ENCODE measurements at regions not wholly inside any gene's neighbourhood (a gene's known extent, or its start where the extent isn't known, plus 50 kb on each side); places are given as distances from the start of the nearest gene placed in this dataset.

DNA sequence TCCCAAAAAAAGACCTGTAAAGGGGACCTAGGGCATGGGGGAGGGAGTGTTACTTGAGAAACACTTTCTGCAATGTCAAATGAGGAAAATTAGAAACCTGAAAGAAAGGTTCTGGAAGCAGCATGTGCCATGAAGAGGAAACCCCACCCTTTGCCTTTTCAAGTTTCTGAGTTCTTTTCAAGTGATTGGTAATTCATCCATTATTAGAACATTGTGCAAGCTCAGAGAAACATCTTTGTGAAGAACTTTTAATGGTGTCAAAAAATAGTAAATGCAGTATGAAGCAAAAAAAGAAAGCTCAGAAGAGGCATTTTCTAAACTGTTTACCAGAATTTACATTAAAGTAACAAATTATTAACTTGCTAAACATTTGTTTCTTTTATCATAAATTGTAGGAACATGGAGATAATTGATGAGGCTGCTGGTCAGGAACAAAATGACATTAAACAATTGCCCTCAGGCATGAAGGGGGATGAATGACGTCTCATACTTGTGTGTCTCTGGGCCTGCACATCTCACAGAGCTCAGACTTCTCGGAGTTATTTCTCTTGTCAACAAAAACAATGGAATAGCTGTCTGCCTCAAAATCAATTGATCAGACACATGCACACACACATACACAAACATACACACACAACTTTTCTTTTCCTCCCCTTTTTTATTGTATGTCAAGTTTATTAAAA is 1946.0 kb upstream of the CDH6 start:
- TF ChIP-seq, protein P1, sequence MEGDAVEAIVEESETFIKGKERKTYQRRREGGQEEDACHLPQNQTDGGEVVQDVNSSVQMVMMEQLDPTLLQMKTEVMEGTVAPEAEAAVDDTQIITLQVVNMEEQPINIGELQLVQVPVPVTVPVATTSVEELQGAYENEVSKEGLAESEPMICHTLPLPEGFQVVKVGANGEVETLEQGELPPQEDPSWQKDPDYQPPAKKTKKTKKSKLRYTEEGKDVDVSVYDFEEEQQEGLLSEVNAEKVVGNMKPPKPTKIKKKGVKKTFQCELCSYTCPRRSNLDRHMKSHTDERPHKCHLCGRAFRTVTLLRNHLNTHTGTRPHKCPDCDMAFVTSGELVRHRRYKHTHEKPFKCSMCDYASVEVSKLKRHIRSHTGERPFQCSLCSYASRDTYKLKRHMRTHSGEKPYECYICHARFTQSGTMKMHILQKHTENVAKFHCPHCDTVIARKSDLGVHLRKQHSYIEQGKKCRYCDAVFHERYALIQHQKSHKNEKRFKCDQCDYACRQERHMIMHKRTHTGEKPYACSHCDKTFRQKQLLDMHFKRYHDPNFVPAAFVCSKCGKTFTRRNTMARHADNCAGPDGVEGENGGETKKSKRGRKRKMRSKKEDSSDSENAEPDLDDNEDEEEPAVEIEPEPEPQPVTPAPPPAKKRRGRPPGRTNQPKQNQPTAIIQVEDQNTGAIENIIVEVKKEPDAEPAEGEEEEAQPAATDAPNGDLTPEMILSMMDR (IDR thresholded peaks at IDR 0.05): no peak
- Histone ChIP-seq H3K27me3 (replicated peaks; ENCODE audit: insufficient read depth) (no peaks in the 10 kb centered on the region), H3K27ac (no peak overlapping the region), H3K36me3 (no peaks in the 10 kb centered on the region), H3K4me3 (no peak overlapping the region), H3K9me3 (no peaks in the 10 kb centered on the region), H3K4me1 (ENCODE audit: control insufficient read depth in 1 of 2, low read depth in 2 of 2) (no peaks in the 10 kb centered on the region)
- DNase-seq (ENCODE audit: low spot score): no peak
- no peak for ATAC-seq (ENCODE audit: insufficient number of reproducible peaks, low FRiP score, low read depth)

DNA sequence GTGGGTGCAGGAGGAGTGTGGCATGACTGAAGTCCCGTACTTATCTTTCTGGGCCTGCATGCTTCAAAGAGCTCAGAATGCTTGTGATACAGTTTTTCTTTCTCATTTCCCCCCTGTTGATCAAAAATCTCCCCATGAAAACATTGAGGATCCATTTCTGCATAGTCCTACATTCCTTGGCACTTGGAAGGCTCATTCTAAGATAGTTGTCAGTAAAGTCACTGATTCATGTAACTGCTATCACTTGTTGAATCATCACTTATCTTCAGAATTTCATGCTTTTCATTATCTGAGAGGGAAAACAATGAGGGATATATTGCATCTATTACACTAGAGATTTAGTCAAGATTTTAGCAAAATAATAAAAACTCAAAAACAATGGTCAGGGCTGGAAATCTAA is 1953.1 kb upstream of the CDH6 start:
- Histone ChIP-seq H3K9me3 (no peaks in the 10 kb centered on the region), H3K27ac (no peak overlapping the region), H3K4me3 (no peak overlapping the region), H3K36me3 (no peaks in the 10 kb centered on the region), H3K4me1 (ENCODE audit: control insufficient read depth in 1 of 2, low read depth in 2 of 2) (no peaks in the 10 kb centered on the region), H3K27me3 (replicated peaks; ENCODE audit: insufficient read depth) (no peaks in the 10 kb centered on the region)
- no peak for ATAC-seq (ENCODE audit: insufficient number of reproducible peaks, low FRiP score, low read depth)
- TF ChIP-seq, protein P1 (IDR thresholded peaks at IDR 0.05): no peak
- no peak for DNase-seq (ENCODE audit: low spot score)

GRCh38 chr5:29239606-29240005 is 1953.9 kb upstream of the CDH6 start:
- Histone ChIP-seq H3K36me3 (no peaks in the 10 kb centered on the region), H3K27ac (no peak overlapping the region), H3K27me3 (replicated peaks; ENCODE audit: insufficient read depth) (no peaks in the 10 kb centered on the region), H3K4me3 (no peak overlapping the region), H3K9me3 (no peaks in the 10 kb centered on the region), H3K4me1 (ENCODE audit: control insufficient read depth in 1 of 2, low read depth in 2 of 2) (no peaks in the 10 kb centered on the region)
- TF ChIP-seq, protein P1 (IDR thresholded peaks at IDR 0.05): no peak
- no peak for ATAC-seq (ENCODE audit: insufficient number of reproducible peaks, low FRiP score, low read depth)
- DNase-seq (ENCODE audit: low spot score): no peak

DNA sequence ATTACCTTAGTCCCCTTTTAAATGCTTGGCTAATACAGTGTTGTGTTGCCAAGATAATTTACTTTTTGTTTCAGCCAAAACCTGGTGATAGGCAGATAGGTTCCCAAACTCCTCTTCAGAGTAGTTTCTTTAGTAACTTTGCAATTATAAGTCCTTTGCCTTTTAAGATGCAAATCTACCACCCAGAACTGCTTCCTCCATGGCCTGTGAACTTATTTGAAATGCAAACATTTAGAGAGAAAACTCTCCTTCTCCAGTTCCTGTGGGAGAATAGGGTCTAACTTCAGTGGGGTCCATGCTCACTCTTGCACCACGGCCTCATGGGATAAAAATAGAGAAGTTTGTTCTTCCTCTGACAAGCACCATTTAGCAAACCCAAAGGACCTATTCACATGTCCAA is 1955.4 kb upstream of the CDH6 start:
- TF ChIP-seq, protein P1 (IDR thresholded peaks at IDR 0.05): no peak
- Histone ChIP-seq H3K27ac (no peak overlapping the region), H3K9me3 (no peaks in the 10 kb centered on the region), H3K4me3 (no peak overlapping the region), H3K27me3 (replicated peaks; ENCODE audit: insufficient read depth) (no peaks in the 10 kb centered on the region), H3K36me3 (no peaks in the 10 kb centered on the region), H3K4me1 (ENCODE audit: control insufficient read depth in 1 of 2, low read depth in 2 of 2) (no peaks in the 10 kb centered on the region)
- DNase-seq (ENCODE audit: low spot score) (no peak), ATAC-seq (ENCODE audit: insufficient number of reproducible peaks, low FRiP score, low read depth) (no peak)

DNA sequence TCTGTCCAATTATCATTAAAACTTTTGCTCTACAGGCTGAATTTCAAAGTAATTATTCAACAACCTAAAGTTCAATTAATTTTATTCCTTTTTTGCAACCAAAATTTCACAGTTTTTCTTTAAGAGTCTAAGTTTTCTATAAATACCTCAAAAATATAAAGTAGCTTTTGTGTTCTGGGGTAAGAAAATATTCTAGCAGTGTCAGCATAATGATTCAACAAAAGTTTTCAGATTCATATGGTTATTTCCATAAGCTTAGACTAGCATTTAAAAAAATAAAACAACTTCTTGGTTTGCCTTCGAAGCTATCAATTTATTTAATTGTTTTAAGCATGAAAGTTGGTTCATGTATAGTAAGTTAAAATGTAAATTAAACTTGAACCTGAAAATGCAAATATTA is 1962.3 kb upstream of the CDH6 start:
- TF ChIP-seq, protein P1 (IDR thresholded peaks at IDR 0.05): no peak

More for the DNA sequence above, 1962.3 kb upstream of the CDH6 start:
- no peak overlapping the region for H3K4me3 ChIP-seq
- no peak overlapping the region for H3K27ac ChIP-seq
- H3K36me3 ChIP-seq: no peaks in the 10 kb centered on the region
- H3K9me3 ChIP-seq: no peaks in the 10 kb centered on the region
- DNase-seq (ENCODE audit: low spot score): no peak
- no peaks in the 10 kb centered on the region for H3K4me1 ChIP-seq (ENCODE audit: control insufficient read depth in 1 of 2, low read depth in 2 of 2)
- H3K27me3 ChIP-seq (replicated peaks; ENCODE audit: insufficient read depth): no peaks in the 10 kb centered on the region
- ATAC-seq (ENCODE audit: insufficient number of reproducible peaks, low FRiP score, low read depth): no peak
